Stimulated activated CD4-positive, alpha-beta T cell treated with anti-CD3 and anti-CD28 coated beads, Interleukin-1b, Interleukin-23, amount 100 ng/mL, for 48 hours (primary cell): ENCODE measurements at regions not wholly inside any gene's neighbourhood (a gene's known extent, or its start where the extent isn't known, plus 50 kb on each side); places are given as distances from the start of the nearest gene placed in this dataset.
"Not testable (repeated sequence)": the region's sequence is repeated elsewhere in the genome, so short reads cannot be mapped to it uniquely, and the experiment has no call there.

Source experiments
- DNase-seq: peaks from one replicate; pipeline ENCODE4 v3.0.0-alpha.2; 2020

GRCh38 chr18:47727409-47727808 is 203.1 kb downstream of the SMAD2 start:
- DNase-seq = no peak

- no peak for DNase-seq
Observed at GRCh38 chr18:47726550-47726949, 203.9 kb downstream of the SMAD2 start.

GRCh38 chr18:47725656-47726055 is 204.8 kb downstream of the SMAD2 start:
- DNase-seq = no peak

- no peak for DNase-seq
Observed at GRCh38 chr18:47724186-47724975, 206.1 kb downstream of the SMAD2 start.

GRCh38 chr18:47721876-47722275 is 208.6 kb downstream of the SMAD2 start:
- DNase-seq = no peak

- DNase-seq = no peak
Observed at GRCh38 chr18:47720741-47721140, 209.7 kb downstream of the SMAD2 start.

GRCh38 chr18:47719096-47719780 is 211.2 kb downstream of the SMAD2 start:
- no peak for DNase-seq

- no peak for DNase-seq
Observed at GRCh38 chr18:47718646-47719045, 211.8 kb downstream of the SMAD2 start.

GRCh38 chr18:47717257-47717656 is 213.2 kb downstream of the SMAD2 start:
- no peak for DNase-seq

- no peak for DNase-seq
Observed at GRCh38 chr18:47716632-47717185, 213.8 kb downstream of the SMAD2 start.

- no peak for DNase-seq
Observed at GRCh38 chr18:47710451-47710850, 220.0 kb downstream of the SMAD2 start.

- no peak for DNase-seq
Observed at GRCh38 chr18:47709556-47709955, 220.9 kb downstream of the SMAD2 start.

GRCh38 chr18:47708206-47708605 is 222.3 kb downstream of the SMAD2 start:
- DNase-seq = no peak

- no peak for DNase-seq
Observed at GRCh38 chr18:47701134-47701533, 229.3 kb downstream of the SMAD2 start.

- DNase-seq = no peak
Observed at GRCh38 chr18:47696870-47697269, 233.6 kb downstream of the SMAD2 start.

- no peak for DNase-seq
Observed at GRCh38 chr18:47691611-47692010, 238.8 kb downstream of the SMAD2 start.

- not testable (repeated sequence) for DNase-seq
Observed at GRCh38 chr18:47690778-47691177, 239.7 kb downstream of the SMAD2 start.

GRCh38 chr18:47689371-47689770 is 241.1 kb downstream of the SMAD2 start:
- DNase-seq = no peak

GRCh38 chr18:47686806-47687205 is 243.7 kb downstream of the SMAD2 start:
- DNase-seq = no peak

- DNase-seq = no peak
Observed at GRCh38 chr18:47683774-47684173, 246.7 kb downstream of the SMAD2 start.

GRCh38 chr18:47682876-47683275 is 247.6 kb downstream of the SMAD2 start:
- DNase-seq = no peak

GRCh38 chr18:47680488-47680887 is 250.0 kb downstream of the SMAD2 start:
- no peak for DNase-seq

- DNase-seq = no peak
Observed at GRCh38 chr18:47679864-47680263, 250.6 kb downstream of the SMAD2 start.

- DNase-seq = no peak
Observed at GRCh38 chr18:47677952-47678351, 252.5 kb downstream of the SMAD2 start.
